ENCODE measurements at regions not wholly inside any gene's neighbourhood (a gene's known extent, or its start where the extent isn't known, plus 50 kb on each side); places are given as distances from the start of the nearest gene placed in this dataset.

DNA sequence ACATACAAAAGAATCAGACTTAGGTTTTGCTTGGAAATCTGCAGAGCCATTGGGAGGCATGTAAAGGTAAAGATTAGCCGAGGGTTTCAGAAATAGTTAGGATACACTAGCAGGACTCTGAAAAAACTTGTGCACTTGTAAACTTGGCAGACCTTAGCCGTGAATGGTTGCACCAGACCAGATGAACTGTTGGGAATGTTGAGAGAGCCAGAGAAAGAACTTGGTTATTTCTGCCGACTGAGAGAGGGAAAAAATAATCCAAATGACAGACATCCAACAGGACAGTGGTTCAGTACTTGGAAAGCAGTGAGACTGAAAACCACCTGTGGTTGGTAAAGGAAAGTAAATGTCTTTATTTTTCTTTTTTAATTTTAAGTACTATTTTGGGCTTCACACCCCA is 222.5 kb upstream of the DDHD1 start (continued):
- TF ChIP-seq, protein P1, sequence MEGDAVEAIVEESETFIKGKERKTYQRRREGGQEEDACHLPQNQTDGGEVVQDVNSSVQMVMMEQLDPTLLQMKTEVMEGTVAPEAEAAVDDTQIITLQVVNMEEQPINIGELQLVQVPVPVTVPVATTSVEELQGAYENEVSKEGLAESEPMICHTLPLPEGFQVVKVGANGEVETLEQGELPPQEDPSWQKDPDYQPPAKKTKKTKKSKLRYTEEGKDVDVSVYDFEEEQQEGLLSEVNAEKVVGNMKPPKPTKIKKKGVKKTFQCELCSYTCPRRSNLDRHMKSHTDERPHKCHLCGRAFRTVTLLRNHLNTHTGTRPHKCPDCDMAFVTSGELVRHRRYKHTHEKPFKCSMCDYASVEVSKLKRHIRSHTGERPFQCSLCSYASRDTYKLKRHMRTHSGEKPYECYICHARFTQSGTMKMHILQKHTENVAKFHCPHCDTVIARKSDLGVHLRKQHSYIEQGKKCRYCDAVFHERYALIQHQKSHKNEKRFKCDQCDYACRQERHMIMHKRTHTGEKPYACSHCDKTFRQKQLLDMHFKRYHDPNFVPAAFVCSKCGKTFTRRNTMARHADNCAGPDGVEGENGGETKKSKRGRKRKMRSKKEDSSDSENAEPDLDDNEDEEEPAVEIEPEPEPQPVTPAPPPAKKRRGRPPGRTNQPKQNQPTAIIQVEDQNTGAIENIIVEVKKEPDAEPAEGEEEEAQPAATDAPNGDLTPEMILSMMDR (IDR thresholded peaks at IDR 0.05; ENCODE audit: control extremely low read depth in 1 of 3, insufficient read depth in 1 of 3, low read depth in 1 of 3, low read length in 3 of 3): no peak

Measured in H1 (cell line).